ENCODE measurements at regions not wholly inside any gene's neighbourhood (a gene's known extent, or its start where the extent isn't known, plus 50 kb on each side); places are given as distances from the start of the nearest gene placed in this dataset.

GRCh38 chr9:16191691-16192402, 639.0 kb downstream of the CCDC171 start:
- H3K27me3 ChIP-seq = no peaks in the 10 kb centered on the region
- H3K4me1 ChIP-seq = peaks cover 4% of the 10 kb centered on the region
- no peaks in the 10 kb centered on the region for H3K36me3 ChIP-seq
- H3K4me3 ChIP-seq = no peak overlapping the region
- TF ChIP-seq POLR2AphosphoS5 (IDR thresholded peaks at IDR 0.05; ENCODE audit: insufficient read depth in 1 of 2, low read depth in 1 of 2) (peak in 1 of 2 donors; percentile 29), POLR2A (IDR thresholded peaks at IDR 0.05) (no peak), CTCF (IDR thresholded peaks at IDR 0.05) (peak in 2 of 3 experiments; percentile 59 to 64)
- no peak overlapping the region for H3K27ac ChIP-seq
- intact Hi-C loops (cut with DNase I) = loop anchor here (10.0 kb wide), 1 partner anchor 673 kb away; no protein-coding TSS in a partner anchor
- H3K9me3 ChIP-seq = no peaks in the 10 kb centered on the region
- no peak for DNase-seq (ENCODE audit: extremely low spot score in 2 of 2)

DNA sequence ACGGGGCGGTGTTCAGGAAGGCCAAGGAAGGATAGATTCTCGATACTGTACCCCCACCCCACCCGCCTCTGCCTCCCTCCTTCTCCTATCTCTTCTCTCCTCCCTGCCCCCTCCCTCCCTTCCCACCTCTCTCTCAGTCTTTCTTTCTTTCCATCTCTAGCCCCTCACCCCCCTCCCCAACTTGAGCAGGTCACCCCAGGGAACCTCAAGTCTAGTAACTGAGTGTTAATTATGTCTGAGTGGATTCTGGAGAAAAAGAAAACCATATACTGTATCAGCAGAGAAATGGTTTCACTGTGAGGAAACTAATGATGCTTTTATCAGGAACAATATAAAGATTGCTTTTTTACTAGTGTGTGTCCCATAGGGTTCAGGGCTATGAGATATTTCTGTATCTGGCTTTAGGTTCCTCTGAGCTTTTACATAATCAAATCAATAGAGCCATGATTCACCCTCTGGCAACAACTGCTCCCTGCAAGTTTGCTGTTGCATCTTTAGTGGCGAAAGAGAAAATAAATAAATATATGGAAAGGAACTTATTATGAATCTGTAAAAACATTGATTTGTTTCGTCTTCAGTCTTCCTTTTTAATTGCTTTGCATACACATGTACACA, 639.7 kb downstream of the CCDC171 start:
- H3K27ac ChIP-seq = no peak overlapping the region
- intact Hi-C loops (cut with DNase I) = loop anchor here (10.0 kb wide), 1 partner anchor 672 kb away; no protein-coding TSS in a partner anchor
- H3K36me3 ChIP-seq = no peaks in the 10 kb centered on the region
- no peak for DNase-seq (ENCODE audit: extremely low spot score in 2 of 2)
- TF ChIP-seq POLR2A (IDR thresholded peaks at IDR 0.05) (no peak), POLR2AphosphoS5 (IDR thresholded peaks at IDR 0.05; ENCODE audit: insufficient read depth in 1 of 2, low read depth in 1 of 2) (no peak), CTCF (IDR thresholded peaks at IDR 0.05) (no peak)
- H3K4me3 ChIP-seq = no peak overlapping the region
- no peaks in the 10 kb centered on the region for H3K9me3 ChIP-seq
- no peaks in the 10 kb centered on the region for H3K27me3 ChIP-seq
- H3K4me1 ChIP-seq = peaks cover 4% of the 10 kb centered on the region

DNA sequence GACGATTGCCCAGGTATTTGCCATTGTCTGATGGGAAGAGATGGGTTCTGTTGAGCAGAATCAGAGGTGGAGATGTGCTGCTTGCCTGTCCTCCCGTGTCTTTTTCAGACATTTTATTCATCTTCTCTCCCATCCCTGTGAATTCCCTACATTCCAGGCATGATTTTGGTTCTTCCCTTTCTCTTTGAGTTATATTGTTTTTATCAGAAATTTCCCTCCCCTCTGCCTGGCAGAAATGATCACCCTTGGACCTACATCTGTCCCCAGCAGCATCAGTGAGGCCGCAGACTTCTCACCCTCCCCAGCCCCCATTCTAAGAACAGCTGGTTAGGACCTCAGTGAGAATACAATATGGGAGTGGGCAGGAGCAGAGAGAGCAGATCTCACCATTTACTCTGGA, 640.2 kb downstream of the CCDC171 start:
- TF ChIP-seq POLR2AphosphoS5 (IDR thresholded peaks at IDR 0.05; ENCODE audit: insufficient read depth in 1 of 2, low read depth in 1 of 2) (no peak), POLR2A (IDR thresholded peaks at IDR 0.05) (no peak), CTCF (IDR thresholded peaks at IDR 0.05) (no peak)
- no peaks in the 10 kb centered on the region for H3K9me3 ChIP-seq
- H3K4me3 ChIP-seq = no peak overlapping the region
- H3K27ac ChIP-seq = no peak overlapping the region
- H3K36me3 ChIP-seq = no peaks in the 10 kb centered on the region
- H3K27me3 ChIP-seq = no peaks in the 10 kb centered on the region
- intact Hi-C loops (cut with DNase I) = loop anchor here (10.0 kb wide), 1 partner anchor 672 kb away; no protein-coding TSS in a partner anchor
- DNase-seq (ENCODE audit: extremely low spot score in 2 of 2) = no peak
- H3K4me1 ChIP-seq = peaks cover 4% of the 10 kb centered on the region

DNA sequence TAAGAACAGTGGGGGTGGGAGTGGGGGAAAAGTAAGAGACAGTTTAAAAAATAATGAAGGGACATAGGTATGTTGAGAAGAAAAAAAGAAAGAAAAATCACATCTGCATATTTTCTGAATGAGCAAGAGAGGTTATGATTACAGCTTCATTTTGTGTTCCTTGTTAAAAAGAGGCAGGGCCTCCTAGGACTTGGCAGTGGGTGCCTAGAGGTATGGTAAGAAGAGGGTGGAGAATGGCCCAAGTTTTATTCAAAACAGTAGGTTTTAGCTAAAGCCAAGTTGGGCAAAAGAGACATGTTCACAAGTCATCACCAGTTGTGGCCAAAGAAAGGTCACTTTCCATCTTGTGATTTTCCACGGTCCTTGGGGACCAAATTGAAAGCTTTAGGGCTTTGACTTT, 643.4 kb downstream of the CCDC171 start:
- DNase-seq (ENCODE audit: extremely low spot score in 2 of 2) = no peak
- Histone ChIP-seq H3K4me1 (peaks cover 4% of the 10 kb centered on the region), H3K27ac (no peak overlapping the region), H3K4me3 (no peak overlapping the region), H3K27me3 (no peaks in the 10 kb centered on the region), H3K9me3 (no peaks in the 10 kb centered on the region), H3K36me3 (no peaks in the 10 kb centered on the region)
- intact Hi-C loops (cut with DNase I) = loop anchor here (10.0 kb wide), 1 partner anchor 669 kb away; no protein-coding TSS in a partner anchor
- no peak for TF ChIP-seq POLR2A (IDR thresholded peaks at IDR 0.05)
- TF ChIP-seq CTCF (IDR thresholded peaks at IDR 0.05) = no peak
- TF ChIP-seq POLR2AphosphoS5 (IDR thresholded peaks at IDR 0.05; ENCODE audit: insufficient read depth in 1 of 2, low read depth in 1 of 2) = no peak
